ENCODE measurements at regions not wholly inside any gene's neighbourhood (a gene's known extent, or its start where the extent isn't known, plus 50 kb on each side); places are given as distances from the start of the nearest gene placed in this dataset.

- no peak for DNase-seq
Observed at GRCh38 chr1:199671684-199672083, 355.8 kb upstream of the NR5A2 start.

- no peak for DNase-seq
Observed at GRCh38 chr1:199675937-199676336, 351.6 kb upstream of the NR5A2 start.

GRCh38 chr1:199678771-199679170 lies 348.7 kb upstream of the NR5A2 start:
- no peak for DNase-seq

DNA sequence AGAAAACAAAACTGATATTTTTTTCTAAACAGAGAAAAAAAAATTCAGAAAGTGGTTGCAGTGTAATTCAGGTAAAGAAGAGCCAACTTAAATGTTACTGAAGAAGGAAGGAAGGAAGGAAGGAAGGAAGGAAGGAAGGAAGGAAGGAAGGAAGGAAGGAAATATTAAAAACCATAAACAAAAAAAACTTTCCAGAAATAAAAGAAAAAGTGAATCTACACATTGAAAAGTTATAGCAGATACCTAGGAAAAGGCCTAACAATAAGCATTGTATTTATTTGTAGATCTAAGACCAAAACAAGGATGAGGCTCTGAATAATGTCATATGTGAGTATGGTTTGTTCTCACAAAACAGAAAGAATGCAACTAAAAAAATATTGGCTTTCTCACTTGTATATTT lies 345.4 kb upstream of the NR5A2 start:
- no peak for DNase-seq

GRCh38 chr1:199684686-199685273 lies 342.7 kb upstream of the NR5A2 start:
- DNase-seq, result no peak

DNA sequence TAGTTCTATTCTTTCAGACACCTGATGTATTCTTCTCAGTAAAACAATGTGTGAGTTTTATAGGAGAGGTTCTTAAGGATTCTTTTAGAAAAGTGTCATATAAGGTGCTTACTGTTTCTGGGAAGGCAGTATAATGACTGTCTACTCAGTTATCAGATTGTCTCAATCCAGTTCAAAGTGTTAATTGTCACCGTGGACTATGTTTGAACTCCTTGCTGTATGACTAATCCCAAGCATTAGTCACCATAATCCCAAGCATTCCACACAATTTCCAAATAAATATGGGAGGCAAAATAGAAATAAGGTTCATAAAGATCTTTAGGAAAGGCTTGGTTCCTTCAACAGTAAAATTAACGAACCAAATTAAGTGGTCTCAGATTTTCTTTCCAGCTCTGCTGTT lies 342.1 kb upstream of the NR5A2 start:
- DNase-seq, result no peak

- no peak for DNase-seq
Observed at GRCh38 chr1:199687321-199687720, 340.2 kb upstream of the NR5A2 start.

GRCh38 chr1:199688133-199688676 lies 339.3 kb upstream of the NR5A2 start:
- no peak for DNase-seq

GRCh38 chr1:199688774-199689173 lies 338.7 kb upstream of the NR5A2 start:
- no peak for DNase-seq

GRCh38 chr1:199690496-199690895 lies 337.0 kb upstream of the NR5A2 start:
- DNase-seq, result no peak

DNA sequence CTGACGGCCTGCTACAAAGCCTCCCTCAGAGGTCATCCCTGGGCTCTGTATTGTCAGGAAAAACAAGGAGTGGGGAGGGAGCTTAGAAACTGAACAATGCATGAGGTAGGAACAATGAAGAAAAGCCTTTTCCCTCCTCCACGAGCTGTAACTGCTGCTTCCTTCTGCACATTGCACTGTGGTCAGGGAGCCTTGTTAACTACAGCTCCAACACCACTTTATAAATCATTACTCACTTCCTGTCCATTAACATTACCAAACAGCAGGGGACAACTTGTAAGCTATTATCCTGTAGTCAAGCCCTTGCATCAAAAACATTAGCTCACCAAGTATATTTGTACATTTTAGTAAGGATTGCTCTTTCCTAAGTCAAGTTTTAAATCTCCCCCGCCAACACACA lies 336.0 kb upstream of the NR5A2 start:
- no peak for DNase-seq

DNA sequence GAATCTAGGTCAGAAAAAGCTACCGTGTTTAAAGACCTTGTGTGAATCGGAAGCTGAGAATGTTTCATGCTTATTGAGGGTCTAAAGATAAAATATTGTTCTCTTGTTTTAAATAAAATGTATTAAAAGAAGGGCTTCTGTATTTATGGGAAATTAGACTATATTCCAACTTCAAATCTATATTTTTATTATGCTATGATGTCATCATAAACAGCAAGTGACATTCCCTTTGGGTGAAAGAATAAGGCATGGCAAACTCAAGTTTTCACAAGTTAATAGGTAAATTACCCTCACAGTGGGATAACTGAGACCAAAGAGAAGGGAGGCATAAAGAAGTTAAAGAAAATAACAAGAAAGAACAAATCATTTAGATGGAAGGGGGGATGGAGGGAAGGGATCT lies 333.8 kb upstream of the NR5A2 start:
- DNase-seq, result no peak

DNA sequence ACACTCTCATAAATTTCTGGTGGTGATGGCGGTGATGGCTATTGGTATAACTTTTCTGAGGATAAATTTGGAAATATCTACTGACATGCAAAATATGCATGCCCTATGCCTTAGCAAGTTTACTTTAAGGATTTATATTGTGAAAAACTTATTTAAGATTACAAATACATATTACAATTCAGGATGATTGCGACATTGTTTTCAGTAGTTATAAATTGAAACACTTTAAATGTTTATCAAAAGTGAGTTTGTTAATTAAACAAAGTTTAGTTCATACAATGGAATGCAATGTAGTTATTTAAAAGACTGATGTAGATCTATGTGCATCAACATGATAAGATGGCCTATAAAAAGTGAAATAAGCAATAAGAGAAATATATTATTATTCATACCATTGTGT lies 331.3 kb upstream of the NR5A2 start:
- DNase-seq, result no peak

DNA sequence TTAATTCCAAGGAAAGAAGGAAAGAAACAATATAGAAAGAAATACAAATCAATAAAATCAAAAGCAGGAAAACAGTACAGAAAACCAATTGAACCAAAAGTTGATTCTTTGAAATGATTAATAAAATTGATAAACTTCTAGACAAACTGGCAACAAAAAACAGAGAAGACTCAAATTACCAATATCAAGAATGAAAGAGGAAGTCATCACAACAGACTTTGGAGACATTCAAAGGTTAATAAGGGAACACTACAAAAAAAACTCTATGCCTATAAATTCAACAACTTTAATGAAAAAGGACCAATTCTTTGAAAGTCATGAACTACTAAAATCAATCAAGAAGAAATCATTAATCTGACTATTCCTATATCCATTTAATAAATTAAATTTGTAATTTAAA lies 329.3 kb upstream of the NR5A2 start:
- no peak for DNase-seq

DNA sequence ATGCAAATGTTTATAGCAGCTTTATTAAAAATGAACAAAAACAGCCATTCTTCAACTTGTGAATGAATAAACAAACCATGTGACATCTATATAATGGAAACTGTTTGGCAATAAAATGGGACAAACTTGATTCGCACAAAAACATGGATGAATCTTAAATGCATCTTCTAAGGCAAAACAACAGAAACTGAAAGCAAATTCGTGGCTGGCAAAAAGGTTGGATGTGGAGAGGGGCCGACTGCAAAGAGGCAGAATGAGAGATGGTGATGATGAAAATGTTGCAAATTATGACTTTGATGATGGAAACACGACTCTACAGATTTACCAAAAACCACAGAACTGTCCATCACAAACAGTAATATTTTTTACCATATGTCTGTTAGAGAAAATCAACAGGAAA lies 327.0 kb upstream of the NR5A2 start:
- no peak for DNase-seq

- no peak for DNase-seq
Observed at GRCh38 chr1:199701726-199702125, 325.8 kb upstream of the NR5A2 start.

- no peak for DNase-seq
Observed at GRCh38 chr1:199704231-199704630, 323.3 kb upstream of the NR5A2 start.

- DNase-seq, result no peak
Observed at GRCh38 chr1:199705825-199706224, 321.7 kb upstream of the NR5A2 start.

GRCh38 chr1:199706826-199707606 lies 320.5 kb upstream of the NR5A2 start:
- no peak for DNase-seq

- no peak for DNase-seq
Observed at GRCh38 chr1:199710974-199711373, 316.5 kb upstream of the NR5A2 start.

DNA sequence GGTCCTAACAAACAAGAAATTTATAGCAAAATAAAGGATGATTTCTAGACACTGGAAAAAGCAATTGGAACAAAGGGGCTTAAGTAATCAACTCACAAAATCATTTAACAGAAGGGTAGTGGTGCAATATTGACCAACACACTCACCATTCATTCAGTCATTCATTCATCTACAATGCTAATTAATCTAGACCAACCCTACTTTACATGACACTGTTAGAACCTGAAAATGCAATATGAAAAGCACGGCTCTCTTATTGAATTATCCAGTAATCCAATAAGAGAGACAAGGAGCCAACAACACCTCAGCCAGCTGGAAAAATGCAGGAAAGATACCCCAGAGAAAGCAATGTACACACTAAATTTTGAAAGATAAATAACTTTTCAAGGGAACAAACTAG lies 310.8 kb upstream of the NR5A2 start:
- DNase-seq, result no peak

DNA sequence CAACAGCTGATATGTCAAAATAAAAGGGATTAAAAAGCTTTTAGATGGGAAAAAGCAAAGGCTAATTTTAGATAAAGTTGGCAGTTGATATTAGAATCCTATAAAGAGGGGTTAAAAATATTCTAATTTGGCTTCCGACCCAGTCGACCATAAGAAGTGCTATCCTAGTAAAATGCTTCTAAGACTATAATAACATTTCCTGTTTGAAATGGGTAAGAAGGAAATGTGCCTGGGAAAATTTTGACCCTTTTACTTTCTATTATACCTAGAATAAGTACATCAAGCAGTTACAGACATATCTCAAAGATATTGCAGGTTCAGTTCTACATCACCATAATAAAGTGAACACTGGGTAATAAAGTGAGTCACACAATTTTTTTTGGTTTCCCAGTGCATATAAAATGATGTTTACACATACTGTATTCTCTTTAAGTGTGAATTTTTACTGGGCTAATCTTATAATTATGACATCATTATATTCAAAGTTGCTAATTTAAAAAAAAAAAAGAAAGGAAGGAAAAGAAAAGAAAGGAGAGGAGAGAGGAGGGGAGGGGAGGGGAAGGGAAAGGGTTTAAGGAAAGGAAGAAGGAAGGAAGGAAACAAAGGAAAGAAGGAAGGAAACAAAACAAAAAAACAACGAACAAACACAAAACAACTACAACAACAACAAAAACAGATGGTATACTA lies 308.2 kb upstream of the NR5A2 start:
- no peak for DNase-seq

- no peak for DNase-seq
Observed at GRCh38 chr1:199720496-199720895, 307.0 kb upstream of the NR5A2 start.

- no peak for DNase-seq
Observed at GRCh38 chr1:199721001-199721400, 306.5 kb upstream of the NR5A2 start.

Data from activated T-cell treated with anti-CD3 and anti-CD28 coated beads, Interleukin-2, amount 50 U/mL, for 1 hour (primary cell).